Astrocyte of the spinal cord (primary cell): ENCODE measurements at regions not wholly inside any gene's neighbourhood (a gene's known extent, or its start where the extent isn't known, plus 50 kb on each side); places are given as distances from the start of the nearest gene placed in this dataset.

Source experiments
- DNase-seq: peaks from one replicate; pipeline ENCODE4 v3.0.0; 2011; ENCODE audit warnings: low read depth, low spot score
- H3K4me3 ChIP-seq: 2 replicates; pipeline ENCODE4 v1.5.1; 2011; ENCODE audit warnings: low read depth, mild to moderate bottlenecking, low read length, moderate library complexity
- in situ Hi-C: cut with HindIII; loops from 2 replicates; pipeline ENCODE4 v1.10.0; 2017; ENCODE audit warnings: low sequenced_read_pairs
- TF ChIP-seq, protein P1 (sequence below): IDR thresholded peaks from 2 replicates; pipeline ENCODE4 v1.5.1; 2012; ENCODE audit warnings: low read depth, mild to moderate bottlenecking, low read length, inconsistent platforms

DNA sequence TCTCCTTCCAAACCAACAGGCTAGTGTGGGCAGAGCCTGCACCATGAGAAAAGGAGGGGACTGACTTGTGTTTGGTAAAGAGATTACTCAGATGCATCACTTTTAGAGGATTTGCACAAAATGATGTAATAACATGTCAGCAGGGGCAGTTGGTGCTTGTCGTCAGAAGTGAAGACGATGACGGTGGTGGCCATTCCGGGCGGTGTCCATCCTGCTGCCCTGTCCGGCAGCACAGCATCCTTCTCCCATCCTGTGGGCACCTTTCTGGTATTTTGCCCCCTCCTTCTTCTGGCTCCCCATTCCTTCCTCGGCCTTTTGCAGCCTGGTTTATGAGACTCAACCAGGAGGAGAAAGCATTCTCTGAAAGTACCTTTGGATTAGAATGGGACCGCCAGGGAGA lies 160.1 kb downstream of the TEX29 start:
- in situ Hi-C loops, result no loop called here
- TF ChIP-seq, protein P1, sequence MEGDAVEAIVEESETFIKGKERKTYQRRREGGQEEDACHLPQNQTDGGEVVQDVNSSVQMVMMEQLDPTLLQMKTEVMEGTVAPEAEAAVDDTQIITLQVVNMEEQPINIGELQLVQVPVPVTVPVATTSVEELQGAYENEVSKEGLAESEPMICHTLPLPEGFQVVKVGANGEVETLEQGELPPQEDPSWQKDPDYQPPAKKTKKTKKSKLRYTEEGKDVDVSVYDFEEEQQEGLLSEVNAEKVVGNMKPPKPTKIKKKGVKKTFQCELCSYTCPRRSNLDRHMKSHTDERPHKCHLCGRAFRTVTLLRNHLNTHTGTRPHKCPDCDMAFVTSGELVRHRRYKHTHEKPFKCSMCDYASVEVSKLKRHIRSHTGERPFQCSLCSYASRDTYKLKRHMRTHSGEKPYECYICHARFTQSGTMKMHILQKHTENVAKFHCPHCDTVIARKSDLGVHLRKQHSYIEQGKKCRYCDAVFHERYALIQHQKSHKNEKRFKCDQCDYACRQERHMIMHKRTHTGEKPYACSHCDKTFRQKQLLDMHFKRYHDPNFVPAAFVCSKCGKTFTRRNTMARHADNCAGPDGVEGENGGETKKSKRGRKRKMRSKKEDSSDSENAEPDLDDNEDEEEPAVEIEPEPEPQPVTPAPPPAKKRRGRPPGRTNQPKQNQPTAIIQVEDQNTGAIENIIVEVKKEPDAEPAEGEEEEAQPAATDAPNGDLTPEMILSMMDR, result no peak
- no peak overlapping the region for H3K4me3 ChIP-seq
- no peak for DNase-seq

DNA sequence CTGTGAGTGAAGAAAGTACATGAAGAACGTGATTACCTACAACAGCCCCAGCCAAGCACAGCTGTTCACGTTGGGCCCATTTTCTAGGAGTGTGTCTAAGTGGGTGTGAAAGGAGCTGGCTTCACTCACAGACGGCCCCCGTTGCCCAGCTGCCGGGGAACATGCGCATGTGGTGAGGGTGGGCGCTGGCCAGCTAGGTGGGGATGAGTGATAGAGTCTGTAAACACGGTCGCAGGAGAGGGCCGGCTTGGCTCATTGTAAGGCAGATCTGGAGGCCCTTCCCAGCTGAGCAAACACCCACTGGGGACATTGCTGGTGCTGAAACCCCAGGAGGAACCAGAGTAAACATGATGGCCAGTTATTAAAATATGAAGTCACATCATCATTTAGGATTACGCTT lies 160.5 kb downstream of the TEX29 start:
- TF ChIP-seq, protein P1, result no peak
- in situ Hi-C loops, result no loop called here
- H3K4me3 ChIP-seq, result no peak overlapping the region

DNA sequence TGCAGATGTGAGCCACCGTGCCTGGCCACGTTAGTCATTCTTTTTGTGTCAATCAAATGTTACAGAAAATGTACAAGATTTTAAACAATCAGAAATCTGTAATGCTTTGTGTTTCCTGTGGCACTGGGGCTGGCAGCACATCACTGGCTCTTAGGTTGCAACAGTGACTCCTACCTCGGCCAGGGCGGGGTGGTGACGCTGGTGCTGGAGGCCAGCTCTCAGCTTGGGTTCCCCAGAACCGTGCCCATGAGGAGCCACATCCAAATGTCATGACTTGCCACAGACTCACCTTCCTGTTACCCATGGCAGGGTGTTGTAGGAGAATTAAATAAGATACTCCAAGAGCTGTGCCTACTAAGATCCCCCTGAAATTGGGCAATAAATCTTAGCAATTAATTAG lies 161.7 kb downstream of the TEX29 start:
- no peak for DNase-seq
- in situ Hi-C loops, result no loop called here
- TF ChIP-seq, protein P1, result no peak
- H3K4me3 ChIP-seq, result no peak overlapping the region

More for the DNA sequence above, 160.5 kb downstream of the TEX29 start:
- no peak for DNase-seq

DNA sequence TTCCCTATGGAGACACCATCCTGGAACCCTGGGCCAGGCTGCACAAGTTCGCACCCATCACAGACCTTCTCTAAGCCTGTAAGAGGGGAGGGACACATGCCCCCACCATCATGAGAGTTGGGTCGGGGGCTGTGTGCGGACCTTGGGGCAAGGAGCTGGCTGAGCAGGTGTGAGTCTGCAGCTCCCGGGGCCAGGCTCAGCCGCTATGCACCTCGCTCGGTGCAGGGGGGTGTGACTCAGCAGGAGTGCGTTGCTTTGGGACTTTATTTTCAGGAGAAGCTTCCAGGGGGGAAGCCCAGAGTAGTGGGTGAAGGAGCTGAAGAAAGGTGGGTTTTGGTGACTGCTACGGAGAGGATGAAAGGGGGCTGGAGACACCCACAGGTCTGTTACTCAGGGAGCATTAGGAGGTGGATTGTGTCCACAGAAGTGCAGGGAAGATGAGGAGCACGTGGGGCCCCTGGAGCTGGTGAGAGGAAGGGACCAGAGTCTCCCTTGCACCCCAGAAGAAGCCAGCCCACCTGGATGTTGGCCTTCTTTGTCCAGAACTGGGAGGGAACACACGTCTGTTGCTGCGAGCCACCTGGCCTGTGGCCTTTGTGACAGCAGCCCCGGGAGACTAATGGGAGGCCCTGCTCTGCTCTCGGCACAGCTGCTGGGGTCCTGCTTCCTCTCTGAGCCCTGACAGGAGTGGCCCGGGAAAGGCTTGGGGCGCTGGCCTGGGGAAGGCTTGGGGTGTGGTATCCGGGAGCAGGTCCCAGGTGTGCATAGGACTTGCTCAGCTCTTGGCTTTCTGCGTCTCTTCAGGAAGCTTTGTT lies 162.6 kb downstream of the TEX29 start:
- TF ChIP-seq, protein P1, result no peak
- DNase-seq, result no peak
- H3K4me3 ChIP-seq, result no peak overlapping the region
- in situ Hi-C loops, result no loop called here

DNA sequence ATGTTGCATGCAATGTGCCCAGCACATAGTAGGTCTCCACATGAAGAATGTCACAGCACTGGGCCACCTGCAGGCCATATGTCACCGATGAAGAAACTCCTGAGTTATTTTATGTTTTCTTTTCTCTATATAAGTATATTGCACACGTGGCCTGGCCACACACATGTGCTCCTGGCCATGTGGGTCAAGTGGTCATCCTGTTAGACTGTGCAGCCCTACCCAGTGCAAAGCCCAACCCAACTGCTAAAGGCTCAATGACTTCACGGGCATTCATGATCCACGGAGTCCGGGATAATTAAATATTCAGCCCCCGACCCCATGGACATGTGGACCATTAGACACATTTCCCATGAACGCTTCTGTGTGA lies 163.2 kb downstream of the TEX29 start:
- in situ Hi-C loops, result no loop called here
- H3K4me3 ChIP-seq, result no peak overlapping the region
- no peak for DNase-seq
- TF ChIP-seq, protein P1, result no peak

DNA sequence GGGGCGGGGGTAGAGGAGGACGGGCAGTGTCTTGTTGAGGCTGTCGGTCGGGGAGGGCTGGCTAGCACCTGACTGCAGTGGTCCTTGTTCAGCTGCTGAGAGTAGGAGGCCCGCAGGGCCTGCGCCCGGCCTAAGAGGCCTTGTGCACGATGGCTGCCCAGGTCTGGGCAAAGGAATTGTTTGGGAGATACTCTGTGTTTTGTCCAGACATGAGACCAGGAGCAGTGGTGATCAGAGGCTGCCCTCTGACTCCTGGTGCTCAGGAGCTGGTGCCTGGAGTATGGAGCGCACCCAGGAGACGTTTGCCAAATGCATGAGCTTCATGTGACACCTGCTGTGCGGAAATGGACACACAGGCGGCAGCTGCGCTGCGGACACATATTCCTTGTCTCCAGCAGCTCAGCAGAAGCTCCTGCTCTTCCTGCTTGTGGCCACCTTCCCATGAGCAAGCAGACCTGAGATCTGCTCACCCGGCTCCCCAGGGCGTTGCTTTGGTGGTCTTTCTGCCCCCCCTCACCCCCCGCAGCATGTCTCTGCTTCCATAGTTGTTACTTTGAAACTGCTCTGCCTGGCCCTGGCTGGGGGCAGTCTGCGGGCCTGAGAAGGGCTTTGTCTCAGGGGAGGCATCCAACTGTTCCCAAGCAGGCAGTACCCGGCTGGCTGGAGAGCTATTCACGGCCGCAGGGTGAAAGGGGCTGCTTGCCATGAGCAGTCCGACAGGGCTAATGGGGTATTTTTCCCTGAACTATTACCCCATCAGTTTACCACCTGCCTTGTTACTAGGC lies 163.9 kb downstream of the TEX29 start:
- TF ChIP-seq, protein P1, result no peak
- in situ Hi-C loops, result no loop called here
- no peak overlapping the region for H3K4me3 ChIP-seq
- no peak for DNase-seq
